HAP-1 (cell line): ENCODE measurements at regions not wholly inside any gene's neighbourhood (a gene's known extent, or its start where the extent isn't known, plus 50 kb on each side); places are given as distances from the start of the nearest gene placed in this dataset.
"Not testable (repeated sequence)": the region's sequence is repeated elsewhere in the genome, so short reads cannot be mapped to it uniquely, and the experiment has no call there.

Source experiments
- DNase-seq, 2 experiments: peaks; one replicate each; pipeline ENCODE4 v3.0.0-alpha.2; 2016 to 2020; ENCODE audit warnings: low spot score in 2 of 2
- H3K27me3 ChIP-seq: fragments of 250-450 bp; sonication (Bioruptor Pico); 2 replicates; pipeline ENCODE4 v1.5.1; 2020; ENCODE audit warnings: low read depth, mild to moderate bottlenecking, moderate library complexity
- H3K36me3 ChIP-seq: fragments of 250-450 bp; sonication (Bioruptor Pico); replicated peaks from 2 replicates; pipeline ENCODE4 v1.5.1; 2020; ENCODE audit warnings: mild to moderate bottlenecking
- H3K4me1 ChIP-seq: fragments of 250-450 bp; sonication (Bioruptor Pico); 2 replicates; pipeline ENCODE4 v1.5.1; 2020; ENCODE audit warnings: mild to moderate bottlenecking
- H3K4me3 ChIP-seq: fragments of 250-450 bp; sonication (Bioruptor Pico); 2 replicates; pipeline ENCODE4 v1.5.1; 2020; ENCODE audit warnings: mild to moderate bottlenecking, moderate library complexity
- H3K9me3 ChIP-seq: fragments of 250-450 bp; sonication (Bioruptor Pico); 2 replicates; pipeline ENCODE4 v1.5.1; 2020; ENCODE audit warnings: mild to moderate bottlenecking, moderate library complexity
- in situ Hi-C: fragments of 300-500 bp; cut with MboI; formaldehyde crosslinking; loops from 3 replicates; pipeline ENCODE4 v1.14.3; 2020; ENCODE audit warnings: low sequenced_read_pairs, inconsistent platforms, mixed read lengths

DNA sequence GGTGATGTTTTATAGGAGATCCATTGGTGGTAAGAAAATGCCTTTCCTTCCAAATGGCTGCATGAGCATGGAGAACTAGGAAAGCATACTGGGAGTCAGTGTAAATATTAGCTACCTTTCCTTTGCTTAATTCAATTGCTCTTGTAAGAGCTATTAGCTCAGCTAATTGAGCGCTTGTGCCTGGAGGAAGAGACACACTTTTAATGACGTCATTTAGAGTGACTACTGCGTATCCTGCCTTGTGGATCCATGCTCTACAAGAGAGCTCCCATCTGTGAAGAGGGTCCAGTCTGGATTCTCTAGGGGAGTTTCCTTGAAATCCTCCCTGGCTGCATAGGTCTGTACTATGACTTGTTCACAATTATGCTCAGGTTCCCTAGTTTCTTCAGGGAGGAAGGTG is 63.8 kb upstream of the ARRDC3 start:
- H3K36me3 ChIP-seq, H3K27me3 ChIP-seq, in situ Hi-C loops, H3K9me3 ChIP-seq, H3K4me1 ChIP-seq, DNase-seq, H3K4me3 ChIP-seq: not testable (repeated sequence)

DNA sequence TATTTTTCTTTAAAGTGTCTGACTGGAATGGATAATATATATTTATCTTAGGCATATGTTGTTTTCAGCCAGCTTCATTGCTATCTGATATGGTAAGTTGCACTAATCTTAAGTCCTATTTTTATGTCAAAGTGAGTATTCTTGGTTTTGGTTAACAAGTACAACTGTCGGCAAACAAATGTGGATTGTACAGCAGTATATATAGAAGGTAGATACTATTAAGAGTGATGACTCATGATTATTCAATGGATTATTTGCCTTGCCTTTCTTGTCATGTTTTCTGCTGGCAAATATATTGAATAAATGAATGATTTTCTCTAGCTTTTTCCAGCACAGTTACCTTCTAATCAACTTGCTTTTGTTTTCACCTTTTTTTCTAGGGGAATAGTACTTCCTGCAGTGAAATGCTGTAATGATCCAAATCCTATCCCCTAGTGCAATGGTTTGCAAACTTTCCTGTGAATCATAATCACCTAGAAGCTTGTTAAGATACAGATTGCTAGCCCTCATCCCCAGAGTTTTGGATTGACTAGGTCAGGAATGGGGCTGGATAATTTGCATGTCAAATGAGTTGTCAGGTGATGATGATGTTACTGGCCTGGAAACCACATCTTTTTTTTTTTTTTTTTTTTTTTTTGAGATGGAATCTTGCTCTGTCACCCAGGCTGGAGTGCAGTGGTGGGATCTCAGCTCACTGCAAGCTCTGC is 60.8 kb upstream of the ARRDC3 start:
- in situ Hi-C loops: no loop called here
- DNase-seq: no peak

DNA sequence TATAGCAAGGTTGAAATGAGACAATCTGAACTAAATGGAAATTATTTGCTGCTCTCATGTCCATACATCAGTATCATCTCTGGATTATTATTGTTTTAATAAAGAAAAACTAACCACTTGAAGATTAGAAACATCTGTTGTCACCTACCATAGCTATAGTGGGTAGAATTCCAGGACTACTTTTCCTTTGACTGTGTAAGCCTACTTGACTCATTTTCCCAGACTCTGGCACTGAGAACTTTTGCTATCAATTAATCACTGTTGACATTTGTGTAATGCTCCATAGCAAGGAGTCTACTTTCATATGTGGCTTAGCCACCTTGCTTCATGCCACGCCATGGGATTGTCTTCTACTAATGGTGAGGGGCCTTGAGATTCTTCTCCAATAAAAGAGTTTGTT is 59.9 kb upstream of the ARRDC3 start:
- no peak for DNase-seq

More for the DNA sequence above, 60.8 kb upstream of the ARRDC3 start:
- Histone ChIP-seq H3K36me3 (no peaks in the 10 kb centered on the region), H3K4me3 (no peak overlapping the region), H3K9me3 (no peaks in the 10 kb centered on the region), H3K27me3 (no peaks in the 10 kb centered on the region), H3K4me1 (no peaks in the 10 kb centered on the region)

DNA sequence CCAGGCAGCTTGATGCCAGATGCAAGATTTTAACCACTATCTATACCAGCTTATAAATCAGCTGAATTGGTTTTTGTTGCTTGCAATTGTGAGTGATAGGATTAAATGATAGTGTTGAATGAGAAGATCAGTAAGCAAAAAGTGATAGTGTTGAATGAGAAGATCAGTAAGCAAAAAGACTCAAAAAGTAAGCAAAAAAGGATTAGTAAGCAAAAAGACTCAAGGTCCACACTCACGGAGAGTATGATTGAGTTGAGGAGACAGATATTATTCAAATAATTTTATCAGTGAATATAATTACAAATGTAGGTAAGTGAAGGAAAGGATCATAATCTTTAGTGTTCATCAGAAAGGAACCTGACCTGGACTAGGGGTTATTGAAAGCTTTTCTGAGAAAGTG is 58.0 kb upstream of the ARRDC3 start:
- H3K36me3 ChIP-seq: no peaks in the 10 kb centered on the region
- no peaks in the 10 kb centered on the region for H3K9me3 ChIP-seq
- H3K4me3 ChIP-seq: no peak overlapping the region
- DNase-seq: no peak
- no peaks in the 10 kb centered on the region for H3K27me3 ChIP-seq
- in situ Hi-C loops: no loop called here
- H3K4me1 ChIP-seq: no peaks in the 10 kb centered on the region

More for the DNA sequence above, 59.9 kb upstream of the ARRDC3 start:
- Histone ChIP-seq H3K4me3 (no peak overlapping the region), H3K27me3 (no peaks in the 10 kb centered on the region), H3K4me1 (no peaks in the 10 kb centered on the region), H3K9me3 (no peaks in the 10 kb centered on the region), H3K36me3 (no peaks in the 10 kb centered on the region)
- in situ Hi-C loops: no loop called here

DNA sequence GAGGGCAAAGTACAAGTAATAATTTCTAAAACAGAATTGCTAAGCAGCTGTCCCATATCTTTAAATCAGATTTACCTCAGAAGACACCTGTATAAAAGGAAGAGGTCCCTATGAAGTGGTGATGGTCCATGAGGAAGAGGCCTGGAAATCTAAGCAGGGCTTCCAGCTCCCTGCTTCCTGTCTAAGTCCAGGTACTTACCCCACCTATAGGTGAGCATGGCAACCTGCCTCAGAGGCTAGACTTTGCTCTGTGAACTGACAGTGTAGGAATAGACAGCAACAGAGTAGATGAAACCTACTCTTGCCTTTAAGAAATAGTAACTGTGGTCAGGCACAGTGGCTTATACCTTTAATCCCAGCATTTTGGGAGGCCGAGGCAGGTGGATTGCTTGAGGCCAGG is 55.8 kb upstream of the ARRDC3 start:
- in situ Hi-C loops: no loop called here
- no peaks in the 10 kb centered on the region for H3K27me3 ChIP-seq
- no peaks in the 10 kb centered on the region for H3K36me3 ChIP-seq
- no peaks in the 10 kb centered on the region for H3K4me1 ChIP-seq
- H3K4me3 ChIP-seq: no peak overlapping the region
- H3K9me3 ChIP-seq: no peaks in the 10 kb centered on the region
- no peak for DNase-seq

DNA sequence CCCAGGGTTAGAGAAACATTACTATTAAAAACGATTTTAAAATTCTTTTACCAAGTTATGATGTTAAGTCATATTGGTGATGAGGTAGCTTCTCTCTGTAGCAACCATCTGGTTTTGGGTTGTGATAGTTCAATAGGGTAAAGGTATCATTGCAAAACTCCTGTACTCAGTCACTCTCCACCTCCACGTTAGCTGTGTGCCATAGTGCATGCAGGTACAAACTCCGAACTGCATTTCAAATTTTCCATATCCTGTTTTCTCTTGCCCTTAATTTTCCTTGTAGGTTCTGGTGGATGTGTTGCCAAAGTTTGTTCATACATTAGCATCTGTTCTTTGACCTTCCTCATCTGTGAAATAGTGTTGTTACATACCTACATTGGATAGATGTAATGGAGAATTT is 53.1 kb upstream of the ARRDC3 start:
- no peaks in the 10 kb centered on the region for H3K27me3 ChIP-seq
- no peaks in the 10 kb centered on the region; the same call in 1 of the 2 replicates for H3K4me1 ChIP-seq
- in situ Hi-C loops: no loop called here
- no peaks in the 10 kb centered on the region for H3K9me3 ChIP-seq
- H3K4me3 ChIP-seq: no peak overlapping the region
- H3K36me3 ChIP-seq: no peaks in the 10 kb centered on the region
- DNase-seq: no peak

DNA sequence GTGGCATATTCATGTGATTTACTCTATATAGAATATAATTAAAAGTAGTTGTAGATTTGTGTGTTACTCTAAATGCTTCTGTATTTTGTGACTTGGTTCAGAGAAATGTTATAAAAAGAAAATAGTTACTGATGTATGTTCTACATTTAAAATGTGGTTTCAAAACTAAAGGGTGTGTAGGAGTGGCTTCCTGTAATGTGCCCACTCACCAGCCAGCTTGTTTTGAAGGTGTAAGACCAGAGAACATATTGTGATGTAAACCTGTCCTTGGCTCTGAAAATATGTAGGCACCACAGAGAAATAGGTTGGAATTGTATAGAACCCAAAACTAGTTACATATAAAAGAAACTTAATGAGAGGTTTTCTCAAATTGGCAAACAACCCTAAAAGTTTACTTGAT is 51.2 kb upstream of the ARRDC3 start:
- in situ Hi-C loops: no loop called here
- DNase-seq: no peak
- no peaks in the 10 kb centered on the region for H3K9me3 ChIP-seq
- H3K4me3 ChIP-seq: no peak overlapping the region
- H3K27me3 ChIP-seq: no peaks in the 10 kb centered on the region
- H3K4me1 ChIP-seq: no peaks in the 10 kb centered on the region; the same call in 1 of the 2 replicates
- H3K36me3 ChIP-seq: no peaks in the 10 kb centered on the region

DNA sequence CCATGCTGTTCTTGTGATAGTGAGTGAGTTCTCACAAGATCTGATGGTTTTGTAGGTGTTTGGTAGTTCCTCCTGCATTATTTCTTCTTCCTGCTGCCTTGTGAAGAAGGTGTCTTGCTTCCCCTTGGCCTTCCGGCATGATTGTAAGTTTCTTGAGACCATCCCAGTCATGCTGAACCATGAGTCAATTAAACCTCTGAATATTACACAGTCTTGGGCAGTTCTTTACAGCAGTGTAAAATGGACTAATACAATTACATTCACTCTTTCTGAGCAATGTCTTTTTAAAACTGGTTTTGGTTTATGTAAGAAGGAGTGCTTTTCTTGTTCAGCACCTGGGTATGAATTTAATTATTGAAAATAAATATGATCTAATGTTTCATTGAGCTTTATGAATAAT is 50.7 kb upstream of the ARRDC3 start:
- H3K4me3 ChIP-seq: no peak overlapping the region
- no peak for DNase-seq
- no peaks in the 10 kb centered on the region for H3K9me3 ChIP-seq
- in situ Hi-C loops: no loop called here
- H3K27me3 ChIP-seq: no peaks in the 10 kb centered on the region
- no peaks in the 10 kb centered on the region for H3K36me3 ChIP-seq
- H3K4me1 ChIP-seq: peaks cover under 1% of the 10 kb centered on the region
